ENCODE measurements at regions not wholly inside any gene's neighbourhood (a gene's known extent, or its start where the extent isn't known, plus 50 kb on each side); places are given as distances from the start of the nearest gene placed in this dataset.

DNA sequence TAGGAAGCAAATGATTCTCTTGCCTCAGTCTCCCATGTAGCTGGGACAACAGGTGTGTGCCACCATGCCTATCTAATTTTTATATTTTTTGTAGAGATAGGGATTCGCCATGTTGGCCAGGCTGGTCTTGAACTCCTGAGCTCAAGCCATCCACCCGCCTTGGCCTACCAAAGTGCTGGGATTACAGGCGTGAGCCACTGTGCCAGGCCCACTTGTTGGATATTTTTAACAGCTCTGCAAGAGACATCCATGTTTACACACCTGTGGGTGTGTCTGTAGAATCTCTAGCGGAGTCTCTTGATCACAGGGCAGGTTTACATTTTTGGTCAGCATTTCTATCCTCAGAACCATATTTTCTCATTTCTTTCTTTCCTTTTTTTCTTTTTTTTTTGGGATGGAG is 53.1 kb upstream of the ZFP64 start:
- Histone ChIP-seq H3K9me3 (ENCODE audit: low read length) (no peaks in the 10 kb centered on the region), H3K27ac (ENCODE audit: low read depth, low read length) (no peak overlapping the region), H3K4me1 (ENCODE audit: insufficient read depth, low read length) (no peaks in the 10 kb centered on the region), H3K27me3 (ENCODE audit: control insufficient read depth in 1 of 2, insufficient read depth in 2 of 2, low read length in 2 of 2) (no peaks in the 10 kb centered on the region), H3K4me3 (ENCODE audit: low read depth in 1 of 2, low read length in 2 of 2) (no peak overlapping the region), H3K9ac (ENCODE audit: low read length) (no peak overlapping the region), H3K36me3 (ENCODE audit: insufficient read depth, low read length) (no peaks in the 10 kb centered on the region)

DNA sequence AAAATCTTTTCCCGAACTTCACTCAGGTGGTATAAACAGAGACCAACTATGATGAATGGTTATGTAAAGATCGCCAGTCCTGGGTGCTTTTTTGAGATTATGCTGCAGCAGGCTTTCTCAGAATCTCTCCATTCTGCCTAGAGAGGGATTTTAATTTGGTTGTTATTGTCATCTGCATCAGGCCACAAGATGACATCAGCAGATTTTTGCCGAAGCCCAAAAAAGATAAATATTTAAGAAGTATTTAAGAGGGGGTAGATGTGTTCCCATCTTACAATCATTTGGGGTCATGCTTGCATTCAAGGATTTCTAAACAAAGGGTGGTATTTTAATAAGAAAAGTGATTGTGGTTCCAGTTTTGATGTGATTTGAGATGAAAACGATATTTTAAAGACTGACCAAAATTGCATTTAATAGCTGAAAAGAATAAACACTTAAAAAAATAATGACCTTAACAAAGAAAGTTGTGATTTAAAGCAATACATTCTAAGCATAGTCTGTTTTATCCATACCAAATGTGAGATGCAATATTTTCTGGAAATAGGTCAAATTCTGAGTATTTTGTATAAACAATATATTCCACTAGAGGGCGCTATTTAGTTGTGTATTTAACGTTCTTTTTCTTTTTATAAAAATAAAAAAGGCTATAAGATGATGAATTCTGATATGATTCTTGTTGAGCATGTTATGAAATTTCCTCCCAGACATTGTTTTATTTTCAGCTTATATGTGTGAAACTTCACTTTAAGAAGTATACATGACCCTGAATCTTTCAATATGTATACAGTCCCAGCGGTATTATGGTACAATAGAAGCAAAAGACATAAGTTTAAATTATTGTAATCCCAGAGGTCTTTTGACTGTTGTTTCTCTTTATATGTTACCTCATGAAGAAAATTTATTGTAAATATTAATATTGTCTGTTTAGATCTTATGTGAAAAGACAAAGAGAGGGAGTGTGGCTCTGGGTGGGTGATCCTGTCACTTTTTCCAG is 51.0 kb upstream of the ZFP64 start:
- H3K36me3 ChIP-seq (ENCODE audit: insufficient read depth, low read length): no peaks in the 10 kb centered on the region
- no peak overlapping the region for H3K4me3 ChIP-seq (ENCODE audit: low read depth in 1 of 2, low read length in 2 of 2)
- H3K27me3 ChIP-seq (ENCODE audit: control insufficient read depth in 1 of 2, insufficient read depth in 2 of 2, low read length in 2 of 2): no peaks in the 10 kb centered on the region
- H3K4me1 ChIP-seq (ENCODE audit: insufficient read depth, low read length): no peaks in the 10 kb centered on the region
- no peaks in the 10 kb centered on the region for H3K9me3 ChIP-seq (ENCODE audit: low read length)
- no peak overlapping the region for H3K27ac ChIP-seq (ENCODE audit: low read depth, low read length)
- H3K9ac ChIP-seq (ENCODE audit: low read length): no peak overlapping the region
